HG03342 (cell line): ENCODE measurements at regions not wholly inside any gene's neighbourhood (a gene's known extent, or its start where the extent isn't known, plus 50 kb on each side); places are given as distances from the start of the nearest gene placed in this dataset.
"Not testable (repeated sequence)": the region's sequence is repeated elsewhere in the genome, so short reads cannot be mapped to it uniquely, and the experiment has no call there.

Experiments used
- ATAC-seq: cut with Tn5 transposase; IDR thresholded peaks from one replicate; pipeline ENCODE4 v1.9.1; 2021; ENCODE audit warnings: mild to moderate bottlenecking, moderate library complexity; ENCODE audit not compliant: unreplicated experiment

DNA sequence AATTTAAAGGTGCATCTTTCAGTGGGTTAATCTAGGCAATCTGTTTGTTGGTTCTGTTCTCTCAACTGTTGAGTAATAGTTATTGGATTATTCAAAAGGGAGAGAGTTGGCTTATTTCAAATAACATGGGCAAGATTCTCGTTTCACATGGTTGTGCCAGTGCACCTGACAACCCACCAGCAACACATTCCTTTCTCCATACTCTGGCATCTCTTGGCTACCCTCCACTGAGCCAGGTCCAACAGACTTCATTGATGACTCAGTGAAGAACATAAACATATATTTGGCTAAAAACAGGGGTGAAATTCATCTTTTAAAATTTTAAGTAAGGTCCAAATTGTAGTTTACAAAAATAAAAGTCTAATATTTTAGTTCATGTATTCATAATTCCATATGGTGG lies 967.2 kb downstream of the RPA4 start:
- ATAC-seq = no peak

DNA sequence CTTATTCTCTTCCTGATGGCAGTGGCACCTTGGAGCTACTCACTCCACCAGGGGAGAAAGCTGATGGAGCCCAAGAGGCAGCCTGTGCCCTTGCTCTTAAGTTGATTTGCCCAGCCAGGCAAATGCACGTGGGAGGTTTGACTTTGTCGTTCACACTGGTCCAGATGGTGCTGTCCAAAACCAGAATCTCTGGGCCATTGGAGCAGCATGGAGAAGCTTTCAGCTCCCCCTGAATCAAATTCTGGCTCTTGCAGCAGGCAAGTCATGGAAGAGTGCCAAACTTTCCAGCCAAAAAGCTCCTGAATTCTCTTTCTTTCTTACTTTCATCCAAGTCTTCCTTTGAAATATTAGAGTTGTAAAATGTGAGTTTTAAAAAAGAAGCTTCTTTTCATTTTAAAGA lies 970.4 kb downstream of the RPA4 start:
- no peak for ATAC-seq

DNA sequence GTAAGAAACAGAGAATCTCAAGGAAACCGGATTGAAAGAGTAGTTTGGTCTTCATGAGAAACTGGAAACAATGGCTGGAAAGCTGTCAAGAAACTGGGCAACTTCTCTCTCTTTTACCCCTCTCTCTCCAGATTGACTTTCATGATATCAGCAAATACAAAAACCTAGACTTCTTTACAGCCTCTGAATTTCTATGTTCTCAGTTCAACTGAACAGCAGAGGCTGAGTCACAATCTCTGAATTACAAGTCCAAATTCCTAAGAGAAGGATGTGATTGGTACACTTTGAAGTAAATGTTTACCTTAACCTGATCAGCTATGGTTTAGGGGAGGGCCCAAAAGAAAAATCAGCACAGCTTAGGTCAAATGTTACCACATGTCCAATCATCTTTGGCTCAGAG lies 974.9 kb downstream of the RPA4 start:
- ATAC-seq = no peak

- ATAC-seq = no peak
Measured at GRCh38 chrX:97860226-97860625, 976.5 kb downstream of the RPA4 start.

- no peak for ATAC-seq
Measured at GRCh38 chrX:97863261-97863660, 979.6 kb downstream of the RPA4 start.

- ATAC-seq = no peak
Measured at GRCh38 chrX:97867266-97867665, 983.6 kb downstream of the RPA4 start.

- ATAC-seq = no peak
Measured at GRCh38 chrX:97876697-97877407, 993.1 kb downstream of the RPA4 start.

DNA sequence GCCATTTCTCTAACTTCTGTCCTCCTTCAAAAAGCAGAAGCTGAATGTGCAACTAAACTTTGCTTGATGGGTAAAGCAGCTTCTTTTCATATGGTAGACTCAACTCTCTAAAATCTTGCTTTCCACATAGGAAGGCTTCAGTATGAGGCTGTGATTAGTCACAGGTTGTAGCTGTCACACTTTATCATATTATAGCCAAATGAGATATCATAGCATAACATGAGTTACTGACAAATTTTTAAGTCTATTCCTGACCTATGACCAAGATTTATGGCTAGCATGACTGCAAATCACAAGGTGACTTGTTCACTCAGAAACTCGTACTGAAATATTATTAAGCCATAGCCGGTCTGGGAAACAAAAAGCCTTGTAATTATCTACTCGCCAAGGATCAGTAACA lies 998.6 kb downstream of the RPA4 start:
- ATAC-seq = no peak

DNA sequence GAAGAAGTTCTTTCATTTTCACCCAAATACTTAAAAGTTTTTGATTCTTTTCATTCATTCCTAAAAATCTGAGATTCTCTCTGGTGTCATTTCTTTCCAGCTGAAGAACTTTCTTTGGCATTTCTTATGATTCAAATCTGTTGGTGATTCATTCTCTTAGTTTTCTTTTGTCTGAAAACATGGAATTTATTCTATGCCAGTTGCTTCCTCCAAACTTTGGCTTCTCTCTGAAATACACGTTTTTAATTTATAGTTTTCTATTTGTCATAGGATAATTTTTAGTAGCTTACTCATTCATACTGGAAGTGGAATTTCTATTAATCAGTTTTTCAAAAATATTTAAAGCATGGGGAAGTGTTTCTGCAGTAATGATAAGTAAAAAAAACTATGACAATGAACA lies 1012.0 kb downstream of the RPA4 start:
- ATAC-seq = no peak

- no peak for ATAC-seq
Measured at GRCh38 chrX:97897998-97898397, 1014.3 kb downstream of the RPA4 start.

GRCh38 chrX:97898798-97899197 lies 1015.1 kb downstream of the RPA4 start:
- ATAC-seq = no peak

DNA sequence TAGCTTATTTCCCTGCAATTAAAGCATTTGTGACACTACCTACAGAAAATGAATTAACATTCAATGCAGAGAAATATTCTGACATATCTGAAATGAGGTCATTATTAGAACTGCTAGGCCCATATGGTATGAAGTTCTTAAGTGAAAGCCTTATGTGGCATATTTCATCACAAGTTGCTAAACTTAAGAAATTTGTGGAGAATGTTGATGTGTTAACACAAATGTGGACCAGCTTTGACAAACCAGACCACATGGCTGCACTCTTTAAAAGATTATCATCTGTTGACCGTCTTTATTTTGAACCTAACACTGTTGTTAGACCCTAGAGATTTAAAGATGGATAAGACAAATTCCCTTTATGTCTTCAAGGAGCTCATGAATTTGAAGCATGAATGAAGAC lies 1024.1 kb downstream of the RPA4 start:
- ATAC-seq = no peak

GRCh38 chrX:97909245-97909644 lies 1025.5 kb downstream of the RPA4 start:
- ATAC-seq = peak; percentile 98

- ATAC-seq = not testable (repeated sequence)
Measured at GRCh38 chrX:97915390-97915789, 1031.7 kb downstream of the RPA4 start.

GRCh38 chrX:97921223-97921622 lies 1037.5 kb downstream of the RPA4 start:
- not testable (repeated sequence) for ATAC-seq

DNA sequence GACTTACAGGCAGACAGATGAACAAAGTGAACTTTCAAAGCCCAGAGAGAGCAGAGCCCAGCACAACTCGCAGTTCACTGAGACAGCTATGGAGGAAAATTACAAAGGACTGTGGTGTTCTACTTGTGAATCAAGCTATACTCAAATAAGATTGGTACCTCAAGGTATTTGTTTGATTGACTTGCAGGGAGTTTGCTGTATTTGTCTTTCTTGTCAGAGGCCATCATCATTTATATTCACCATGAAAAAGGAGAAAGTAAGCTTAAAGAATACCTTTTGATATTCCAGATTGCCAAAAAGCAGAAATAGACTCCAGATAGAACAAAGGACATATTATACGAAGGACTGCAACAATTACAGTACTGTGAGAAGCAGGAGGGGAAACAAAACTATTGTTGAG lies 1047.9 kb downstream of the RPA4 start:
- no peak for ATAC-seq

GRCh38 chrX:97936296-97936695 lies 1052.6 kb downstream of the RPA4 start:
- ATAC-seq = no peak

DNA sequence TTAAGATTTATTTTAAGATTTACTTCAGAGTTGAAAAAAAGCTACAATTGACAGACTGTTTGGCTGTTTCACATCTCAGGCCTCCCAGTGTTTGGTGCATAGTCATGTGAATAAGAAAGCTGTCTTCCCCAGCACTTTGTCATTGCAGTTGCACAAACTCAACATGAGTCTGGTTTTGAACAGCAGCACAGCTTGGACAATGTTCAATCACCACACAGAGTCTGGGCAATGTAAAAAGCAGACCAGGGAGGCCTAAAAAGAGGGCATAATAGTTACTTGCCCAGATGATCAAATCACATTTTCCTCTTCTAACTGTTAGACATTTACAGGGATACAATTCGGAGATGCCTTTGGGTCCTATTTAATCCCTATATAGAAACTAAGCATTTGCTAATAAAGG lies 1055.0 kb downstream of the RPA4 start:
- ATAC-seq = no peak

GRCh38 chrX:97968376-97969163 lies 1084.9 kb downstream of the RPA4 start:
- ATAC-seq = no peak

DNA sequence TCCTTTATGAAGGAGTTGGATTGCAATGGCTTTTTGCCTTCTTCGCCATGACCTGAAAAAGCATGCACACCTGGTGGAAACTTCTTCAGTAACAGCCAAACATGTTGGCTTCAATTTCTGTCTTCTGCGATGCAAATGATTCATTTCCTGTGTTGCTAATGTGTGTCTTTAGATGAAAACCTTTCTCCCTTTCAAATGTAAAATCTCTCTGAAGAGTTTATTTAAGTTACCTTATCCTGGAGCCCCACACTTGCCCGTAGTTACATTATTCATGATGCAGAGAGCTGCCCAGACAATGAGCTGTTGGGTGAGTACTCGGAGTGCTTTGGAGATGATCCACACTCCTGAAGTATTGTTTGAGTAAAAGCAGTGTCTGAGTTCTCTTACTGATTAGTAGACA lies 1100.9 kb downstream of the RPA4 start:
- ATAC-seq = no peak

- no peak for ATAC-seq
Measured at GRCh38 chrX:97985096-97985495, 1101.4 kb downstream of the RPA4 start.

- ATAC-seq = no peak
Measured at GRCh38 chrX:97987979-97988378, 1104.3 kb downstream of the RPA4 start.
